ENCODE measurements at regions not wholly inside any gene's neighbourhood (a gene's known extent, or its start where the extent isn't known, plus 50 kb on each side); places are given as distances from the start of the nearest gene placed in this dataset.

DNA sequence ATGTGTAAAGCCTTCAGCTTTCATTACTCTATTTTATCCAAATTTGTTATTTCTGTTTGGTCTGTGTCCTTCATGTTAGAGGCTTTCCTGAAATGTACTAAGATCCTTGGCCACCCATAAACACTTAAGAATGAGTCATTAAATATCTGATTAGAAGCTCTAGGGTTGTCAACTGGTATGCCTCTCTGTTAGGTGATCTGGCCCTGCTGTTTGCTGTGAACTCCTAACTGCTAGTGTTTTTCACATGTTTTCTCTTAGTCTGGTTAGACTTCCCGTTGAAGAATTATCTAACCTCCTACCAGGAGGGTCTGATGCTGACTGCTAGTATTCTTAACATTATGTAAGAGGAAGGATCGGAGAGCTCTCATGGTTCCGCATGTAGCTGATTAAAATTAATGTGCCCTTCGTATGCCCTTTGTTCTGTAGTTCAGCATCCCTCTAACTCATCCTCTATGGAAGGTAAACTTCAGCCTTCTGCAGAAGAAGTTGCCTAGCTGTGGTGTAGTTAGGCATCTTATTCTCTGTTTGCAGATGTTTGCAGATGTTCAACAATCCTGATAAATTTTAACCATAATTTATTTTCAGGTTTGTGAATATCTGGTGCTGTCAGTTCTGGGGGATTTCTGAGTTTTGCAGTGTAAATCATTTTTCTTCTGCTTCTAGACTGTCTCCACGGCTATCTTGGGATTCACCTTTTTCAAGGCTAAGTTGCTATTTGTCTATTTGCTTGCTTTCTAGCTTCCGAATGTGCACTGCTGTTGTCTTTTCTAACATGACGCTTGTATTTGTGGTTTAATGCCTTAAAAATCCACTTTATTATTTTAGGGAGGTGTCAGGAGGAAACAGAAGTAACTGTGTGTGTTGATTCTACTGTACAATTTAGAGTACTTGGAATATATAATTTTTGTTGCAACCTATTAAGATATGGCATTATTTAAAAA lies 207.2 kb upstream of the SPRY2 start:
- no peak for DNase-seq (ENCODE audit: low read depth, low spot score)
- H3K4me3 ChIP-seq (ENCODE audit: low read depth, low read length) = no peak overlapping the region
- CTCF ChIA-PET = no interaction called here
- POLR2A ChIA-PET = no interaction called here
- TF ChIP-seq, protein P1, sequence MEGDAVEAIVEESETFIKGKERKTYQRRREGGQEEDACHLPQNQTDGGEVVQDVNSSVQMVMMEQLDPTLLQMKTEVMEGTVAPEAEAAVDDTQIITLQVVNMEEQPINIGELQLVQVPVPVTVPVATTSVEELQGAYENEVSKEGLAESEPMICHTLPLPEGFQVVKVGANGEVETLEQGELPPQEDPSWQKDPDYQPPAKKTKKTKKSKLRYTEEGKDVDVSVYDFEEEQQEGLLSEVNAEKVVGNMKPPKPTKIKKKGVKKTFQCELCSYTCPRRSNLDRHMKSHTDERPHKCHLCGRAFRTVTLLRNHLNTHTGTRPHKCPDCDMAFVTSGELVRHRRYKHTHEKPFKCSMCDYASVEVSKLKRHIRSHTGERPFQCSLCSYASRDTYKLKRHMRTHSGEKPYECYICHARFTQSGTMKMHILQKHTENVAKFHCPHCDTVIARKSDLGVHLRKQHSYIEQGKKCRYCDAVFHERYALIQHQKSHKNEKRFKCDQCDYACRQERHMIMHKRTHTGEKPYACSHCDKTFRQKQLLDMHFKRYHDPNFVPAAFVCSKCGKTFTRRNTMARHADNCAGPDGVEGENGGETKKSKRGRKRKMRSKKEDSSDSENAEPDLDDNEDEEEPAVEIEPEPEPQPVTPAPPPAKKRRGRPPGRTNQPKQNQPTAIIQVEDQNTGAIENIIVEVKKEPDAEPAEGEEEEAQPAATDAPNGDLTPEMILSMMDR (IDR thresholded peaks at IDR 0.05; ENCODE audit: insufficient read depth, low read length, missing control alignments) = no peak

DNA sequence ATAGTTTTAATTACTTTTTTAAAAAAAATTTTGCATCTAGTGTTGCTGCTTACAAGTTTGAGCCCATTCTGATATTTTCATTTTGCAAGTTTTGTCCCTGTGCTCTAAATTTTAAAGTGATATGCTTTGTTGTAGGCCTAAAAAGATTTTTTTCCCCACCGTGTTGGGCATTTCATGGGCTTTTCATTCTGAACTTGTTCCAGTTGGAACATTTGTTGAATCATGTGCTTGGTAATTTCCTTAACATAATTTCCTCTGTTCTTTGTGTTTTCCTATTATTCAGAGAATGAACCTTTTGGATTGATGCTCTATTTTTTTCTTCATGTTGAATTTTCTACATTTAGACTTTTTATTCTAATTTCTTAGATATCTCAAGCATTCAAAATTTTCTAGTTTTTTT lies 206.4 kb upstream of the SPRY2 start:
- POLR2A ChIA-PET = no interaction called here
- H3K4me3 ChIP-seq (ENCODE audit: low read depth, low read length) = no peak overlapping the region
- CTCF ChIA-PET = no interaction called here
- TF ChIP-seq, protein P1 (IDR thresholded peaks at IDR 0.05; ENCODE audit: insufficient read depth, low read length, missing control alignments) = no peak
- no peak for DNase-seq (ENCODE audit: low read depth, low spot score)

DNA sequence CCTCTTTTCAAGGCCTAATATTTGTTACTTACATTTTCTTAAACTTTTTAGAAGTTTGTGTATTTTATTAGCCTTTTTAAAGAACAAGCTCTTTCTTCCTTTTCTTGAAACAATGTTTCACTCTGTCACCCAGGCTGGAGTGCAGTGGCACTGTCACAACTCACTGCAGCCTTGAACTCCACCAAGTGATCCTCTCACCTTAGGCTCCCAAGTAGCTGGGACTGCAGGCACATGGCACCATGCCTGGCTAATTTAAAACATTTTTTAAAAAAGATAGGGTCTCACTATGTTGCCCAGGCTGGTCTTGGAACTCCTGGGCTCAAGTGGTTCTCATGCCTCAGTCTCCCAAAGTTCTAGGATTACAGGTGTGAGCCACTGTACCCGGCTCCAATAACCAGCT lies 192.2 kb upstream of the SPRY2 start:
- POLR2A ChIA-PET = no interaction called here
- CTCF ChIA-PET = no interaction called here
- TF ChIP-seq, protein P1 (IDR thresholded peaks at IDR 0.05; ENCODE audit: insufficient read depth, low read length, missing control alignments) = no peak
- no peak overlapping the region for H3K4me3 ChIP-seq (ENCODE audit: low read depth, low read length)
- DNase-seq (ENCODE audit: low read depth, low spot score) = no peak

DNA sequence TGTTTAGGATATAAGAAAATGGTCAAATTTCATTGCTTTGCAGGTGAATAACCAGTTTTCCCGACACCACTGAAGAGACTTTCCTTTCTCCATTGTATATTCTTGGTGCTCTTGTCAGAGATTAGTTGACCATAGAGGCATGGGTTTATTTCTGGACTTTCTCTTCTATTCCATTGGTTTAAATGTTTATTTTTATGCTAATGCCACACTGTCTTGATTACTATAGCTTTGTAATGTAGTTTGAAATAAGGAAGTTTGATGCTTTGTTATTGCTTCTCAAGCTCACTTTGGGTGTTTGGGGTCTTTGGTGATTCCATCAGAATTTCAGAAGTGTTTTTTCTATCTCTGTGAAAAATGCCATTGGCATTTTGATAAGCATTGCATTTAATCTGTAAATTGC lies 190.0 kb upstream of the SPRY2 start:
- ChIA-PET CTCF (no interaction called here), POLR2A (no interaction called here)
- no peak for DNase-seq (ENCODE audit: low read depth, low spot score)
- no peak overlapping the region for H3K4me3 ChIP-seq (ENCODE audit: low read depth, low read length)
- TF ChIP-seq, protein P1 (IDR thresholded peaks at IDR 0.05; ENCODE audit: insufficient read depth, low read length, missing control alignments) = no peak

DNA sequence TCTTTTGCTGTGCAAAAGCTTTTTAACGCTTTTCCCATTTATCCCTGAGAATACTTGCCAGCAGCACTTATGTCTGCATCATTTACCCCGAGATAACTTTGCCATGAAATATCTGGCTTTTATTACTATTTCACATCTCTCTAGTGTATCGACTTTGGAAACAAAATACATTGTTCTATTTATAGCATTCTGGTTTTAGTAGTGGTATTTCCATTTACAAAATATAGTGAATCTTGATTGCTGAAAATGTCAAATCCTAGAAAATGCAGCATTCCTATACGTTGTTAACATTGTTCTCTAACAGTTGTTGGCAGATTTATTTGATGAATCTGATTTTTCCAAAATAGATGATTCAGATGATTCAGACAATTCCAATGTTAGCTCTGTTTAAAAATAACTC lies 189.3 kb upstream of the SPRY2 start:
- CTCF ChIA-PET = no interaction called here
- H3K4me3 ChIP-seq (ENCODE audit: low read depth, low read length) = no peak overlapping the region
- TF ChIP-seq, protein P1 (IDR thresholded peaks at IDR 0.05; ENCODE audit: insufficient read depth, low read length, missing control alignments) = no peak
- DNase-seq (ENCODE audit: low read depth, low spot score) = no peak
- POLR2A ChIA-PET = no interaction called here

DNA sequence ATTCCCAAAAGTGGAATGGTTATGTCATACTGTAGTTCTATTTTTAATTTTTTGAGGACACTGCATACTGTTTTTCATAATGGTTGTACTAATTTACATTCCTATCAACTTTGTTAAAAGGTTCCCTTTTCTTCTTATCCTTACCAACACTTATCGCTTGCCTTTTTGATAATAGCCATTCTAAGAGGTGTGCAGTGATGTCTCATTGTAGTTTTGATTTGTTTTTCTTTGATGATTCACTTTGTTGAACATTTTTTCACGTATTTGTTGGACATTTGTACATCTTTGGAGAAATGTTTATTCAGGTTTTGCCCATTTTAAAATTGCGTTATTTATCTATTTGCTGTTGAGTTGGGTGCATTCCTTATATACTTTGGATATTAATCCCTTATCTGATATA lies 188.8 kb upstream of the SPRY2 start:
- ChIA-PET CTCF (no interaction called here), POLR2A (no interaction called here)
- H3K4me3 ChIP-seq (ENCODE audit: low read depth, low read length) = no peak overlapping the region
- DNase-seq (ENCODE audit: low read depth, low spot score) = no peak
- TF ChIP-seq, protein P1 (IDR thresholded peaks at IDR 0.05; ENCODE audit: insufficient read depth, low read length, missing control alignments) = no peak
